Upper lobe of left lung (tissue), 6 donors: ENCODE measurements at regions not wholly inside any gene's neighbourhood (a gene's known extent, or its start where the extent isn't known, plus 50 kb on each side); places are given as distances from the start of the nearest gene placed in this dataset.

ENCODE experiments used
- ATAC-seq, 2 donors: fragments of 200-7000 bp; cut with Tn5 transposase; one replicate each; pipeline ENCODE4 v1.9.1; 2022; ENCODE audit warnings: mild to moderate bottlenecking in 2 of 2, moderate library complexity in 2 of 2; ENCODE audit not compliant: low FRiP score in 2 of 2
- DNase-seq, 2 donors: peaks; one replicate each; pipeline ENCODE4 v3.0.0-alpha.2; 2019 to 2020
- H3K27ac ChIP-seq, 4 donors: fragments of 200-600 bp; sonication (generic); one replicate each; pipeline ENCODE4 v1.5.1; 2016 to 2019
- H3K27me3 ChIP-seq, 4 donors: fragments of 200-600 bp; sonication (generic); one replicate each; pipeline ENCODE4 v1.5.1; 2017 to 2019
- H3K36me3 ChIP-seq, 4 donors: fragments of 200-600 bp; sonication (generic); one replicate each; pipeline ENCODE4 v1.5.1; 2016 to 2019
- H3K4me1 ChIP-seq, 4 donors: fragments of 200-600 bp; sonication (generic); one replicate each; pipeline ENCODE4 v1.5.1; 2018 to 2019
- H3K4me3 ChIP-seq, 4 donors: fragments of 200-600 bp; sonication (generic); one replicate each; pipeline ENCODE4 v1.5.1; 2017 to 2019; ENCODE audit warnings: mild to moderate bottlenecking in 2 of 4, moderate library complexity in 1 of 4
- H3K9me3 ChIP-seq, 4 donors: fragments of 200-600 bp; sonication (generic); one replicate each; pipeline ENCODE4 v1.5.1; 2018 to 2019
- EP300 ChIP-seq, 4 donors: sonication (generic); formaldehyde crosslinking; IDR thresholded peaks; one replicate each; pipeline ENCODE4 v1.5.1; 2017; ENCODE audit warnings: antibody characterized with exemption in 4 of 4, control low read depth in 2 of 4
- POLR2A ChIP-seq, 4 donors: fragments of 450-650 bp; IDR thresholded peaks; one replicate each; pipeline ENCODE4 v1.5.1; 2016 to 2017; ENCODE audit warnings: antibody characterized with exemption in 4 of 4, mild to moderate bottlenecking in 2 of 4
- POLR2AphosphoS5 ChIP-seq, 2 donors: sonication (generic); formaldehyde crosslinking; IDR thresholded peaks; one replicate each; pipeline ENCODE4 v1.5.1; 2017; ENCODE audit warnings: antibody characterized with exemption in 2 of 2
- WGBS, 2 donors: methylation state at CpG; one replicate each; pipeline ENCODE4 v1.1.5; 2017 to 2018; 5-methylcytosine and 5-hydroxymethylcytosine counted together
- TF ChIP-seq, protein P1 (sequence below), 6 experiments: fragments of 450-650 bp in 4 of 6; fragments of 200-600 bp in 2 of 6; sonication (generic) in 2 of 6; IDR thresholded peaks; one replicate each; pipeline ENCODE4 v1.5.1; 2016 to 2019; ENCODE audit warnings: antibody characterized with exemption in 6 of 6
- donor health status: DM: no; HTN: no; CAD: no; lungs with moderate emphysema.
- donor health status: DM: no; HTN: yes; CAD: no; lungs with severe emphysema.

DNA sequence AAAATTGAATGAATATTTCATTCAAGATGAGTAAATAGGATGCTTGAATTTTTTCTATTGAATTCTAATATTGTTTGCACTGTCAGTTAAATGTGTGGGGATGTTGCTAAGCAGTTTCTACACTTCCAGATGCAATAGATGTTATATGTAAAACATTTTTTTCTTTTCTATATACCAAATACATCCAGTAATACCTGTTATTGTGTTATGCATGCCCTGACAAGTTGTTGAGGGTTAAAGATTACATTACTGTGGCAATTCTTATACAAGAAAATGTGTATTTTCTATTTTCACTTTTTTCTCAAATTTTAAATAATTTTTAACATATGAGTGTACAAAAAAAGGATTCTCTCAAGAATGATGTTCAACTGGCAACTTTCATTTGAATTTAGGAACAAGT, 713.9 kb downstream of the GATA3 start:
- no peaks in the 10 kb centered on the region for H3K36me3 ChIP-seq
- DNase-seq (no peak), ATAC-seq (no peak)
- no peak overlapping the region for H3K27ac ChIP-seq
- H3K27me3 ChIP-seq = no peaks in the 10 kb centered on the region
- no peaks in the 10 kb centered on the region for H3K9me3 ChIP-seq
- no peak overlapping the region for H3K4me3 ChIP-seq
- no peaks in the 10 kb centered on the region for H3K4me1 ChIP-seq
- no peak for TF ChIP-seq EP300 (IDR thresholded peaks at IDR 0.05)
- TF ChIP-seq POLR2AphosphoS5 (IDR thresholded peaks at IDR 0.05) = no peak
- TF ChIP-seq, protein P1, sequence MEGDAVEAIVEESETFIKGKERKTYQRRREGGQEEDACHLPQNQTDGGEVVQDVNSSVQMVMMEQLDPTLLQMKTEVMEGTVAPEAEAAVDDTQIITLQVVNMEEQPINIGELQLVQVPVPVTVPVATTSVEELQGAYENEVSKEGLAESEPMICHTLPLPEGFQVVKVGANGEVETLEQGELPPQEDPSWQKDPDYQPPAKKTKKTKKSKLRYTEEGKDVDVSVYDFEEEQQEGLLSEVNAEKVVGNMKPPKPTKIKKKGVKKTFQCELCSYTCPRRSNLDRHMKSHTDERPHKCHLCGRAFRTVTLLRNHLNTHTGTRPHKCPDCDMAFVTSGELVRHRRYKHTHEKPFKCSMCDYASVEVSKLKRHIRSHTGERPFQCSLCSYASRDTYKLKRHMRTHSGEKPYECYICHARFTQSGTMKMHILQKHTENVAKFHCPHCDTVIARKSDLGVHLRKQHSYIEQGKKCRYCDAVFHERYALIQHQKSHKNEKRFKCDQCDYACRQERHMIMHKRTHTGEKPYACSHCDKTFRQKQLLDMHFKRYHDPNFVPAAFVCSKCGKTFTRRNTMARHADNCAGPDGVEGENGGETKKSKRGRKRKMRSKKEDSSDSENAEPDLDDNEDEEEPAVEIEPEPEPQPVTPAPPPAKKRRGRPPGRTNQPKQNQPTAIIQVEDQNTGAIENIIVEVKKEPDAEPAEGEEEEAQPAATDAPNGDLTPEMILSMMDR (IDR thresholded peaks at IDR 0.05) = no peak
- no peak for TF ChIP-seq POLR2A (IDR thresholded peaks at IDR 0.05)

DNA sequence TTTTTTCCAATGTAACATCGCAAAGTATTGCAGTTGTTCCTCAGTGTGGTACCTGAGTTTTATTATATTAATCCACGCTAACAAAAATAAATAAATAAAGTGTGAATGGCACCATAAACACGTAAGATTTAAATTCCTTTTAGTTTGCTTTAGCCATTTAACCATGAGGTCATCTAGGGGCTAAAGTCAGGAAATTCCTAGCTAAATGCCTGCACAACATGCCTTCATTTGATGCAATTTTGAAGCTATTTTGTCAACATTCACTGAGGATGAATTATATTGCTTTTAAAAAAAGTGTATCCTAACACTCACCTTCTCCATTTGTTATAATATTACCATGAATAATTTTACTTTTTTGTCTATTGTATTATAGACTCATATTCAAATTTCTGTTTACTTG, 714.4 kb downstream of the GATA3 start:
- Histone ChIP-seq H3K27ac (no peak overlapping the region), H3K9me3 (no peaks in the 10 kb centered on the region), H3K4me1 (no peaks in the 10 kb centered on the region), H3K36me3 (no peaks in the 10 kb centered on the region), H3K27me3 (no peaks in the 10 kb centered on the region), H3K4me3 (no peak overlapping the region)
- TF ChIP-seq EP300 (IDR thresholded peaks at IDR 0.05) (no peak), POLR2AphosphoS5 (IDR thresholded peaks at IDR 0.05) (no peak), POLR2A (IDR thresholded peaks at IDR 0.05) (no peak)
- TF ChIP-seq, protein P1 (IDR thresholded peaks at IDR 0.05) = no peak
- 60 to 64% methylated on average over 3 of the region's 3 CpGs for WGBS, 2 donors
- DNase-seq = no peak
- ATAC-seq = no peak

DNA sequence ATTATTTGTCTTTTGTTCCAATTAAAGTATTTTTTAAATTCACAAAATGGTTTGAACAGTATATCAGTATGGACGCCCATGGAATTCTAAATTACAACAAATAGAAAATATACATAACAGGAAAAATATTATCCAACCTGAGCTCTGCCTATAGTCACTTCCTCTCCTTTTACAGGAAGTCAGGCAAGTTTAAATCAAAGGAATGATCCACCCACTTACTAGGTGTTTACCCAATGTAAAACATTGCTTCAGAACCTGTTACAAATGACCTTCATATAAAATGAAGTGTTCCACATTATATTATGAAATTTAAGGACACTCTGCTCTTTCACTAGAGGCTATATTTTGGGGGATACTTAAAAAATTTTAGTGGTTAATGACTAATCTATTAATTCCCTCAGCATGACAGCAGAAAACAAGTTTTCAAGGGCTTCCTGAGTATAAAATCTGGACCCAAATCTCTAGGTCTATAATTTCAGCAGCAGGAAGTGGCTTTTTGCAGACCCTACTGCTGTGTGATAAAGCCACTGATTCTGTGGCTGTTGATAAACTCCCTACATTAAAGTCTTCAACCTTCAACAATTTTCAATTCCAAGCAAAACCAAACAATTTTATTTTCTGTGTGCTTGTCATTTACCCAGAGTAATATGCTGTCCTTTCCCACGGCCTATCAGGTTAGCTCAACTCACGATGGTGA, 722.6 kb downstream of the GATA3 start:
- no peak for ATAC-seq
- no peaks in the 10 kb centered on the region for H3K27me3 ChIP-seq
- H3K4me3 ChIP-seq = no peak overlapping the region
- TF ChIP-seq, protein P1 (IDR thresholded peaks at IDR 0.05) = no peak
- TF ChIP-seq POLR2A (IDR thresholded peaks at IDR 0.05) = no peak
- no peaks in the 10 kb centered on the region for H3K9me3 ChIP-seq
- H3K4me1 ChIP-seq = no peaks in the 10 kb centered on the region
- no peaks in the 10 kb centered on the region for H3K36me3 ChIP-seq
- 52 to 67% methylated on average over 3 of the region's 3 CpGs for WGBS, 2 donors
- DNase-seq = no peak
- H3K27ac ChIP-seq = no peak overlapping the region

DNA sequence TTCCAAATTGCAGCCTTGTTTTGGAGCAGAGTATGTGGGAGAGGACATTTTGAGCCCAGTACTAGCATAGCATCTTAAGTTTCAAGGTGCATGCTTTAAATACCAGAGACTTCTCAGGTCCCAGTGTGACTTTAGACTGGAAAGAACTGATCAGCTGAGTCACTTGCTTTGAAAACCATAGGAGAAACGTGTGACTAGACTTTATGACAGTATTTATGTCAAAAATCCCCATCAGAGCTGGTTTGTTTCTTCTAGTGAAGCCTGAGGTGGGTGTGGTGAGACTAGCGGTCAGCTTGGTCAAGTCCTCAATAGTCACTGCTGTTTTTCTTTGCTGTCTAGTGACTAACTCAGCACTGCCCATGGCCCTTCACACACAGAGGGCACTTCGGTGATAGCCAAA, 724.2 kb downstream of the GATA3 start:
- no peaks in the 10 kb centered on the region for H3K4me1 ChIP-seq
- no peaks in the 10 kb centered on the region for H3K27me3 ChIP-seq
- no peak overlapping the region for H3K4me3 ChIP-seq
- TF ChIP-seq POLR2A (IDR thresholded peaks at IDR 0.05) (no peak), POLR2AphosphoS5 (IDR thresholded peaks at IDR 0.05) (no peak), EP300 (IDR thresholded peaks at IDR 0.05) (no peak)
- TF ChIP-seq, protein P1 (IDR thresholded peaks at IDR 0.05) = no peak
- DNase-seq (no peak), ATAC-seq (peak in 1 of 2 donors; percentile 61)
- no peaks in the 10 kb centered on the region for H3K36me3 ChIP-seq
- H3K27ac ChIP-seq = no peak overlapping the region
- 64 to 69% methylated on average over 3 of the region's 3 CpGs for WGBS, 2 donors
- H3K9me3 ChIP-seq = no peaks in the 10 kb centered on the region

DNA sequence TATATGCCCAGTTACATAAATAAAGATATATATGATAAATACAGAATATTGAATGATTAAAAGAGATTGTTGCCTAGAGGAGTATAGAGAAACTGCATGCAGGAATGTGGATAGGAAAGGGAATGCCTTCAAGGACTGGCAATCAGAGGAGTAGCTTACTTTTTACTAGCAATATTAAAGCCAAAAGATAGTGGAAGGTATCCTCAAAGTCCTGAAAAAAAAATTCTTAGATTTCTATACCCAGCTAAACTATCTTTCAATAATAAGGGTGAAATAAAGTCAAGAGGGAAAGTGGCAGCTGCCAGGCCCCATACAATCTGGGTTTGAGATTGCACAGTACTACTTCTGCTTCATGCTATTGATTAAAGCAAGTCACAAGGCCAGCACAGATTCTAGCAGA, 733.2 kb downstream of the GATA3 start:
- Histone ChIP-seq H3K9me3 (peaks cover 0 to 16% (median 6%) of the 10 kb centered on the region in 4 donors), H3K36me3 (no peaks in the 10 kb centered on the region), H3K4me3 (no peak overlapping the region), H3K27me3 (no peaks in the 10 kb centered on the region), H3K27ac (no peak overlapping the region), H3K4me1 (no peaks in the 10 kb centered on the region)
- TF ChIP-seq POLR2AphosphoS5 (IDR thresholded peaks at IDR 0.05) (no peak), POLR2A (IDR thresholded peaks at IDR 0.05) (no peak), EP300 (IDR thresholded peaks at IDR 0.05) (no peak)
- TF ChIP-seq, protein P1 (IDR thresholded peaks at IDR 0.05) = no peak
- ATAC-seq (no peak), DNase-seq (no peak)
